HG02885 (cell line): ENCODE measurements at regions not wholly inside any gene's neighbourhood (a gene's known extent, or its start where the extent isn't known, plus 50 kb on each side); places are given as distances from the start of the nearest gene placed in this dataset.

Experiments used
- ATAC-seq: cut with Tn5 transposase; IDR thresholded peaks from one replicate; pipeline ENCODE4 v1.9.1; 2021; ENCODE audit warnings: mild to moderate bottlenecking; ENCODE audit not compliant: unreplicated experiment, poor library complexity

DNA sequence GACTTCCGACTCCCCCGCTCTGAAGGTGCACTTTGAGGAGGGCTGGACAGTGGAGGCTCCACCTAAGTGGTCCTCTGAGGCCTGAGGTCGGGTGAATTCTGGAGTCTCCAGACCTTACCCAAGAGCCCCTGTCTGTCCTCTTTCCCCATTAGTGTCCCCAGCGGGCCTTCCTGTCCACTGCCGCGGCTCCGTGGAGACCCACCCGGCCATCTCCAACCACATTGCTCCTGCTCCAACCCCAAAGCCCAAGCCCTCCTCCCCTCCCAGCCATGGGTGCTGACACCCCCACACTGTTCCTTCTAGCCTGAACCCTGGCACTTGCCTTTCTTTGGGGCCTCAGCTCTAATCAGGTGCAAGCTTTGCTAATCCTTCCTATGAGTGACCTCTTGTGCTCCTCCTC, 283.1 kb upstream of the TNRC6C start:
- ATAC-seq = no peak

DNA sequence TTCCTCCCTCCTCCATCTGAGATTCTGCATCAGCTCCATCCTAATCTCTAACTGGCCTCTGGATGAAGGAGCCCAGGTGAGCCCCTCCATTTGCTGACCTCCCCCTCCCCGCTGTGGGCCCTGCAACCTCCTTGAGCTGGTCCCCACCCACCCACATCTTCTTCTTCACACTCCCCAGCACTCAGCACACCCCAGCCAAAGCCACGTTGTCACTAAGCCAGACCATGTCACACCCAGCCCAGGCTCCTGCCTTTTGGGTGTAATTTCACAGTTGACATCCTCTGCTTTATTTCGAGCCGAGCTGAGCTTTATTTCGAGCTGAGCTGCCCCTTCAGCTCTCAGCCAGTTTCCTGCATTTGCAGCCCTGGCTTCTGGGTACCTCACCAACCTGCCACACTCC, 282.7 kb upstream of the TNRC6C start:
- ATAC-seq = no peak

GRCh38 chr17:77676237-77676661, 282.3 kb upstream of the TNRC6C start:
- ATAC-seq = no peak

GRCh38 chr17:77677211-77677610, 281.3 kb upstream of the TNRC6C start:
- no peak for ATAC-seq

DNA sequence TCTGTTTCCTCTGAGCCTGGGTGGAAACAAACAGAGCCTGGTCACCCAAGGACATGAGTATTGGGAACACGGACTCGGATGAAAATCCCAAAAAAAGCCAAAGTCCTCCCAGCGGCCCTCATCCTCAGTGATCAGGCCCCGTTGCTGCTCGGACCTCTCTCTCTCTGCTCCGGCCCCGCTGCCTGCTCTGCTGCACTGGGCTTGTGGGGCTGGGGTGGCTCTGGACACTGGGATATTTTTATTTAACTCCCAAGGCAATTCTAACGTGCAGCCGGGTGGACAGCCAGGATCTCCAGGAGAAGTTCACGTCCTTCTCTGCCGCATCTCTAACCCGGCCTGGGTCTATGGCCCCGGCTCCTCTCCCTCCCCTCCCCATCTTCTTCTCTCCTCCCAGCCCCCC, 280.9 kb upstream of the TNRC6C start:
- ATAC-seq = no peak

DNA sequence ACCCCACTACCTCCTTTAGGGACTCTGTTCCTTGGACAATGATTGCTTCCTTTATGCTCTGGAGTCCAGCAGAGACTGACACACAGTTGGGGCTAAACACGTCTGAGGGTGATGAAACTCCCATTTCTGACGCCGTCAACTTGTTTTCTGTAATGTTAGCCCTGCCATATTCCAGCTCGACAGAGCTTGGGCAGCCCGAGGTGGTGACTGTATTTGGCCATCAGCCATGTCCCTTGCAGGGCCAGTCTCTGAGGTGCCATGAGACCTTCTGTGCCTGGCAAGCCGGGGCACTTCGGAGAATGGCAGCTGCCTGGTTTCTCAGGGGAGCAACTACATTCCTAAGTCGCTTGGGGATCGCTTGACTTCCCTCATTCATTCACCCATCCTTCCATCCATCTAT, 278.9 kb upstream of the TNRC6C start:
- ATAC-seq = no peak

DNA sequence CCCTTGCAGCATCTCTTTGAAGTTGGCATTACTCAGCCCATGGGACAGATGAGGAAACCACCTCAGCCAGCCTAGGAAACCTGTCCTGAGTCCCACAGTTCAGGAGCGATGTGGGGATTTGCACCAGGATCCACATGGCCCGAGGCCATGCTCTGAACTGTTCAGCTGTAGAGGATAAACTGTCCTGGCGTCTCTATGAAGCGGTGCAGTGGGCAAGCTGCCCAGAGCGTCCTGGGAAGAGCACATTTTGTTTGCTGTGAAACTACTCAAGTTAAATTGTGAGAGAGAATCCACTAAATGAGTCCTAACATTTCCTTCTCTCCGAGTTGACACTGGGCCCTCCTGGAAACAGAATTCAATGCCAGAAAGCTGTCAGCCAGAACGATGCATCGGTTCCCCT, 276.6 kb upstream of the TNRC6C start:
- no peak for ATAC-seq

DNA sequence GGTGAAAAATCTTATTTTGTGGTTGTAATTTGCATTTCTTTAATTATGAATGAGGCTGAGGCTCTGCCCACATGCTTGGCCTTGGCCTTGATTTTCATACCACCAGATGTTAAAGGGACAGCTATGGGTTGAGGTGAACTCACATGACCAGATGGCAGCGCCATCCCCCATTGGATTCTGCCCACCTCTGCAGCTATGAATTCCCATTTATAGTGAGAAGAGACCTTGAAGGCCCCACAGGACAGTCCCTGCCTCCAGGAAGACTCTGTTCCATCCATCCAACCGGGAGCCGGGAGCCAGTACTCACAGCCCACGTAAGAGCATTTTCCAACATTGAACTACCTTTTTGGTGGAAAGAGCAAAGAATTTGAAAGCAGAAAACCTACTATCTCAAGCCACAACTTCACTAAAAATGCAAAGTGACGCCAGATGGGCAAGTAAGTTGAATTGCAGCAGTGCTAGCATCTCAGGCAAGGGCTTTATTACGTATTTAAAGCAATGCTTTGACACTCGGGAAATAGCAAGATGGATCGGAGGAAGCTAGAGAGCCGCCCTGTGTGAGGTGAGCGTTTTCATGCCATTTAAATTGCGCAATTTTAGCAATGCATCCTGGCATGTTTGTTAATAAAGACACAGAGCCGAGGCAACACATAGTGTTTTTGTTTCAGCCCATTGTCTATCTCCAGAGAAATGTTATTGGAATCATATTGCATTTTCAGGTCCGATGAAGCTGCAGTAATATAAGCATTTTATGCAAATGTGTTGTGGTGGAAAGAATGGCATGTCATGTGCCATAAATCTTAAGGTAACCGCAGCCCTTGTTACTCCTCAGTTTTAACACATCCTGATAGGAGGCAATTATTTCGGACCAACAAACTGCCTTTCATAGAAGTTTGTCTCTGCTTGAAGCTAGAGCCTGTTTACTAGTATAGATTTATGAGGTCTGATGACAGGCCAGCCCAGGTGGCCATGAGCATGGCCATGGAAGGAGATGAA, 273.4 kb upstream of the TNRC6C start:
- no peak for ATAC-seq

DNA sequence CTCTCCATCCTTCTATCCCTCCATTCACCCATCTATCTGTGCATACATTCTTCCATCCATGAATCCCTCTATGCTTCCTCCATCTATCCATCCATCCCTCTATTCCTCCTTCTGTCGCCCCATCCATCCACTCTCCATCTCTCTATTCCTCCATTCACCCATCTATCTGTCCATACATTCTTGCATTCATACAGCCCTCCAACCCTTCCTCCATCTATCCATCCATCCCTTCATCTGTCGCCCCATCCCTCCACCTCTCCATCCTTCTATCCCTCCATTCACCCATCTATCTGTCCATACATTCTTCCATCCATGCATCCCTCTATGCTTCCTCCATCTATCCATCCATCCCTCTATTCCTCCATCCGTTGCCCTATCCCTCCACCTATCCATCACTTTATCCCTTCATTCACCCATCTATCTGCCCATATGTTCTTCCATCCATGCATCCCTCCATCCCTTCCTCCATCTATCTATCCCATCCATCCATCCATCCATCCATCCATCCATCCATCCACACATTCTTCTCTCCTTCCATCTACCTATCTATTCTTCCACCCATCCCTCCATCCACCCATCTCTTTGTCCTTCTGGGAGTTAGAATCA, 272.5 kb upstream of the TNRC6C start:
- no peak for ATAC-seq

DNA sequence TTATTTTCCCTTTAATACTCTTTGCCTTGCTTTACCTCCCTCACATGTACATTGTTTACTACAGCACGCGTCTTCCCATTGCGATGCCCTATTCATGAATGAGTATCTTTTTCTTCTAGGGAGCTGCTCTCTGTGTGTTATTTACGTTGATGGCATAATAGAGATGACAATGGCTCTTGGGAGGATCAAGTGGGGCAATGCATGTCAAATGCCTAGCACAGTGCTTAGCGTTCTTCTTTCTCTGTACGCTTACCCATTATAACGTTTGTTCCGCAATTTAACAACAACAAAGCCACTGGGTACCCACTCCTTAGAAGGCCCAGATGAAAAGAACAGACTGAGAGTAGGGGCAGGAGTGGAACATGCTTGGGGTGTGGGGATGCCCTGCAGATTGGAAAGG, 271.6 kb upstream of the TNRC6C start:
- no peak for ATAC-seq

- no peak for ATAC-seq
Measured at GRCh38 chr17:77687417-77687816, 271.1 kb upstream of the TNRC6C start.

- no peak for ATAC-seq
Measured at GRCh38 chr17:77687921-77688320, 270.6 kb upstream of the TNRC6C start.

DNA sequence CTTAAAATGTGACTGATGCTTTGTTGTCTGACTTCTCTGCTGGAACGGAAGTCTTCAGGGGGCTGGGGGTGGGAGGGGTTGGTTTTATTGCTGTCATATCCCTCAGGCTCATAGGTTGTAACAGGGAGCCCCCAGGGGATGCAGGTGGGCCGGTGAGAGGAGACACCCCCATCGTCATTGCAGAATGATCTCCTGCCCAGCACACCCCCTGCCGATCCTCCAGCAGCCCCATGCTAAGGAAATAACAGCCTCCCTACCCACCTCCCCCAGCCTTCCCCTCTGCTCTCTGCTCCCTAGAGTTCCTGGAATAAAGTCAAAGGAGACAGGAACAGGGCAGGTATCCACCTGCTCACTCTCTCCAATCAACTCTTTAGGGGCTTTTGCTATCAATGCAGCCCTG, 270.1 kb upstream of the TNRC6C start:
- no peak for ATAC-seq

- ATAC-seq = no peak
Measured at GRCh38 chr17:77690271-77691161, 268.0 kb upstream of the TNRC6C start.

GRCh38 chr17:77691216-77692085, 267.1 kb upstream of the TNRC6C start:
- ATAC-seq = no peak

- no peak for ATAC-seq
Measured at GRCh38 chr17:77692571-77693161, 265.8 kb upstream of the TNRC6C start.

DNA sequence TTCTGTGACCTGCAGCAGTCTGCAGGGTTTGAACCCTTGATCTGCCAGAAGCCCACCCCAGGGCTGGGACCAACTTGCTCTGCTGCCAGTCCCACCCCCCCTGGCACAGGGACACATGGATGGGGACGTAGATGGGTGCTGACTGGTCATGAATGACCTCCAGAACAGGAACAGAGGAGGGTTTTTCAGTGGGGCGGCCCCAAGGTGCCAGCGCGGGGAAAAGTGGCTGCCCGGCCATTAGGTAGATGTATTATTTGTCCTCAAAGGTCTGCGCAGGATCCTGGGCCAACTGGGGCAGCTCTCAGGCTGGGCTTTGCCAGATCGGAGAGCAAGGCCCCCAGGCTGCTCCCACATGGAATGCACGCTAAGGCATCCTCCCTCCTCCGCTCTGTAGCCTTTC, 265.2 kb upstream of the TNRC6C start:
- ATAC-seq = no peak

DNA sequence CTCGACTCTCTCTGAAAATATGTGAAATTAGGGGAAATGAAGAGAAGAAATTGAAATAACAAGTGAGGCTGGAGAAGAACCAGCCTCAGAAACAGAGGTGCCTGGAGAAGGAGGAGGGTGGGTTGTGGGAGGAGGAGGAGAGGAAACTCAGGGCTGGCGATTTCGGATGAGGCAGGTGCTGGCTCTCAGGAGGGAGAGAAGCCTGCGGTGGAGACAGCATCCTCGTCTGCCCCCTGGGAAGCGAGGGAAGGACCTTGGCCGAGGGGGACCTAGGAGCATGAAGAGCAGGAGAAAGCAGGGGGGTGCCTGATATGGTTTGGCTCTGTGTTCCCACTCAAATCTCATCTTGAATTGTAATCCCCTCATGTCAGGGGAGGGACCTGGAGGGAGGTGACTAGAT, 264.7 kb upstream of the TNRC6C start:
- no peak for ATAC-seq
